Forelimb muscle (tissue), 1 donor: ENCODE measurements at regions not wholly inside any gene's neighbourhood (a gene's known extent, or its start where the extent isn't known, plus 50 kb on each side); places are given as distances from the start of the nearest gene placed in this dataset.
"Not testable (repeated sequence)": the region's sequence is repeated elsewhere in the genome, so short reads cannot be mapped to it uniquely, and the experiment has no call there.

Experiments used
- DNase-seq: peaks from one replicate; pipeline ENCODE4 v3.0.0-alpha.2; 2013; ENCODE audit warnings: low read depth

DNA sequence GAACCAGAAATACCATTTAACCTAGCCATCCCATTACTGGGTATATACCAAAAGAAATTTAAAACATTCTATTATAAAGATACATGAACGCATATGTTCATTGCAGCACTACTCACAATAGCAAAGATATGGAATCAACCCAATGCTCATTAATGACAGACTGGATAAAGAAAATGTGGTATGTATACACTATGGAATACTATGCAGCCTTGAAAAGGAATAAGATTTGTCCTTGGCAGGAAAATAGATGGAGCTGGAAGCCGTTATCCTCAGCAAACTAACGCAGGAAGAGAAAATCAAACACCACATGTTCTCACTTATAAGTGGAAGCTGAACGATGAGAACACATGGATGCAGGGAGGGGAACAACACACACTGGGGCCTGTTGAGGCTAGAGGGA lies 146.1 kb upstream of the HMGA2 start:
- DNase-seq = not testable (repeated sequence)

DNA sequence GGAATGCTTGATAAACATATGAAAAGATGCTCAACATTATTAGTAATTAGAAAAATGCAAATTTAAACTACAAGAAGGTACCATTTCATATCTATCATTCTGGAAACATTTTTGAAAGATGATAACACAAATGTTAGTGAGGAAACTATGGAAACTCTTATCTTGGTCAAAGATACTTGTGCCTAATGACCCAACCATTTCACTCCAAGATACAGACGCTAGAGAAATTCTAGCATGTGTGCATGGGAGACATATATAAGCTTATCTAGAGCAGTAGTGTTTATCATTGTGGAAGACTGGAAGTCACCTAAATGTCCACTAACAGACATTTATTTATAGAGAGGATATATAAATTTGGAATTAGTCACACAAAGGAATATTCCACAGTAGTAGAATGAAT lies 143.1 kb upstream of the HMGA2 start:
- DNase-seq = no peak

DNA sequence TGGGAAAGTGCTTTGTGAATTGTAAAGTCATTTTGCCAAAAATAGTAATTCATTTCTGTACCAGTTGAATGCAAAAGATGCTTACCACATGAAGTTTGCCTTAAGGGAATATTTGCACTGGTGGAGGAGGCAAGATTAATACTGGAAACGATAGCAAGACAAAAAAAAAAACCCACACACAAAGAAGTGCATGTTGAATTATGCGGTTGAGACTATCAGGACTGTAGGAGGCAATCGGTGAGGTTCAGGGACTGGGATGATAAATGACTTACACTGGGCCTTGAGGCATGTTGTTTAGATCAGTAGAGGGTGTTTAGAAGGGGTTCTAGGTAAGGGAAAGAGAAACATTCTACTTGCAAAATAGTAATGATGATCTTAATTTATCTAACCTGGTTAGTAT lies 142.2 kb upstream of the HMGA2 start:
- no peak for DNase-seq

DNA sequence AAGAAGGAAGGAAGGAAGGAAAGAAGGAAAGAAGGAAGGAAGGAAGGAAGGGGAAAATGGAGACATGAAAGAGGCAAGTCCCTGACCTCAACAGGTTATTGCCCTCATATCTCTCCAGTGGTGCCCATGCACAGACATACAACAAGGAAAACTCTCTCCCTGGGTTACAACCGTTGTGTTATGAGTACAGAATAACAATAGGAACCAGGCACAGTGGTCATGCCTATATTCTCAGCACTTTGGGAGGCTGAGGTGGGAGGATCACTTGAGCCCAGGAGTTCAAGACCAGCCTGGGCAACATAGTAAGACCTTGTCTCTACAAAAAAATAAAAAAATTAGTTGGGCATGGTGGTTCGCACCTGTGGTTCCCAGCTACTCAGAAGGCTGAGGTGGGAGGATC lies 139.4 kb upstream of the HMGA2 start:
- no peak for DNase-seq

DNA sequence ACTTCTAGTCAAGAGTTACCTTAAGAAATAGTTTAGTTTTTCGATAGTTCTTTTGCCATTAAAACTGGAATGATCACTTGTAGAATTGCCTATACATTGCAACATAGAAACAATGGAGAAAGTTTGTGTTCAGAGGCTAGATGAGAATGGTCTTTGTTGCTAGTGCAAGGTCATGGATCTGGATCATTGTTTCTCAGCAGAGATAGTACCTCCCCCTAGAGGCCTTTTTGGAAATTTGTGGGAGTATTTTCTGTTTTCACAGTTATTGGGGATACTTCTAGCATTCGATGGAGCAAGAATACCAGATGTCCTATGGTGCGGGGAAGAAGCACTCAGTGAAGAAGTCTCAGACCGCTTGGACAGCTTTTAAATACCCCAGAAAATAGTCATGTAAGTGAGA lies 138.8 kb upstream of the HMGA2 start:
- no peak for DNase-seq

DNA sequence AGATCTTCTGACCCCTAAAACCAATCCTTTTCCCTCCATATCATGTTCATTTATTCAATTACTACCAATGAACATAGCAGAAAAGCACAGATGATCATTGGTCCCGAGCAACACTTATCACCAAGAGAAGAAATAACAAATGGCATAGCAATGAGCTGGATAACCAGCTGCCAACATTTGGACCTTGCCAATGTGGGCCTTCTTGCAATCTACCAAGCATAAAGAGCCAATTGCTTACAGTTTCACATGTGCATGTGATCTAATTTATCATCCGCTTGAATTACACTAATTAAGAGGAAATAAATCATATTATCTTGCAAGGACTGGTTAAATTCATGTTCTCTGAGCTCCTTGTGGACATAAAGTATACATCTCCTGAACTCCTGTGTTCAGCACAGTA lies 134.8 kb upstream of the HMGA2 start:
- DNase-seq = no peak

DNA sequence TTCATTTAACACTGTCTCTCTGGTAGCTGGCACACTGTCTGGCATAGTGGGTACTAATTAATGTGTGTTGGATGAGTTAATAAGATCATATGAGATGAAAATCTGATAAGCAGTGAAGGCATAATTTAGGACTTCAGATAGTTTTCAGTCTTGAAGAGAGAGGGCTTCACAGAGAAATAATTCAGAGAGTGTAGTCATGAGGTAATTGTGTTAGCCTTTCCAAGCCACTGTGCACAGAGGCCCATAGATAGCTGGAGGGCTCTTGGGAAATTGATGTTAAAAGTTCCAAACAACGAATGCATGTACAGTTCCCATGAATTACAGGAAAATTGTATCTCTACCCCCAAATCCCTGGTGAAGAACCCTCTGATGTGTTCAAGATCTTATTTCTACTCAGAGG lies 133.8 kb upstream of the HMGA2 start:
- no peak for DNase-seq

DNA sequence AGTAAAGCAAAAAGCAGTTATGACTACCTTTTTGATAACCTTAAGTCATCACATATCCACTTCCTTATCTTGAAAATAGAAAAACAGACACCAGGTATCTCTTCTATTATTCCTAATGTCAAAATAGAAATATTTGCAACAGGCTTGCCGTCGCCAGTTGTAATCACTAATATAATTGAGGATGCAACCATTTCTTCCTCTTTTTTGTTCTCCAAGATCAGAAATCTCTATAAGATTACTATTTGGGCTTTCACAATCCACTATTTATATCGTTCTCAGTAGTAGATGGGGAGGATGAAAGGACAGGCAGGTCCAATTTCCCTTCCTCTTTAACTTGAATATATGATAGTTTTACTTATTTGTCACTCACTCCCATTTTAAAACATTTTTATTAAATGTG lies 130.2 kb upstream of the HMGA2 start:
- DNase-seq = no peak

DNA sequence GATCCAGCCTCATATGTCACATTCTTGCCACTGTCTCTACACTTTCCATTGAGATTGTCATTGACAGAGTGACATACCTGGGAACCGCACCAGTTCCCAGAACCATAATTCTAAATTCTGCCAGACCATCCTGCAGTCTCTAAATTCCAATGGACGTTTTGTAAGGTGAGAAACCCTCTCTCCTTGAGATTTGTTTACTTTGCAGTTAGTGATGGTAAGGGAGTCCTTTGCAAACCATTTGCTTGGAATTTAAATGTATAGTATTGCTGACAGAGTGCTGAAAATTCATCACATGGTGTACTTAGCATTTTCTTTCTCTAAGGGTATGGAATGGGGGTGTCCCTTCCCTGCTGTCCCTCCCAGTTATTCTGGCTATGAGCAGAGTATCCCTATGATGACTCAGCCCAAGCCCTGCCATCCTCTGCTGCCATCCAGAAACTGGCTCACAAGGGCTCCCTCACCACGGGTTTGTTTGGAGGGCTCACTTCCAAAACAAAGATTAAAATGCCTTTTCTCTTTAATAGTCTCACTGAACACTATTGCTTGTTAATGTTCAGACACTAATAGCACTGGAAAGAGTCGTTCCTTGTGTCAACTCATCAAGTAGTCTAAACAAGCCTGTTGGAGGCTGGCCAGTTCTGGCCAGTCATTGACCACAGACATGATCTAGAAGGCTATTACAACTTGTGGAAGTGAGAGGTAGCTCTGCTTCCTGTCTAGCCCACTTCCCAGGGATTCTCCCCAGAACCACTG lies 129.0 kb upstream of the HMGA2 start:
- no peak for DNase-seq

DNA sequence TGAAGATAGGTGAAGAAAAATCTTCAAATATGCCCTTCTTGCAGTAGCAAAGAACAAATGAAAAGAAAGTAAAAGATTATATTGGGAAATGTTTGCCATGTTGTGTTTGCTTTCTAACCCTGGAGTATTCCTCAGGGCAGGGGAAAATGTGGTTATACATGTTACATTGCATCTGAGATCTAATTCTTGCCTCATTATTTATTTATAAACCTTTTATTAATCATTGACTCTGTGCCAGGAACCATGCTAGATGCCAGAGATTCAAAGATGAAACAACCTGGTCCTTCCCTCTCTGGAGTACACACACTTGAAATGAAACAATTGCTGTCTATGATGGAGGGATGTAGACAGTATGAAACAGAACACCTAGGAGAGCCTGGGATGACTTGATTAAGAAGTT lies 128.1 kb upstream of the HMGA2 start:
- DNase-seq = no peak

DNA sequence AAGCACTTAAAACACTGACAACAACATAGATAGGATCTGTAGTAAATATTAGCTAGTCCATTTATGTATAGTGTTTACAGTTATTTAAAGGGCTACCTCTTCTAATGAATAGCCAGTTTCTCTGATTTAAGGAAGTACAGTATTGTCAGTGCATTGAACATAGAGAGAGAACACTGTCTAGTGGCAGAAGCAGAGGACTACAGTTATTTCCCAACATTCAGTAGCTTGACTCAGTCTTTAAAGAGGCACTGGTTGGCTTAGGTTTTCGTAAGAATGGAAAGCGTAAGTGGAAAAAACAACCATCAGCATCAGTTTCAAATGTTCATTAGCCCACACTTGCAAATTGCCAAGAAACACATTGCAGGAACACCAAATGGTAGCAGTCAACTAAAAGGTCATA lies 125.0 kb upstream of the HMGA2 start:
- no peak for DNase-seq

DNA sequence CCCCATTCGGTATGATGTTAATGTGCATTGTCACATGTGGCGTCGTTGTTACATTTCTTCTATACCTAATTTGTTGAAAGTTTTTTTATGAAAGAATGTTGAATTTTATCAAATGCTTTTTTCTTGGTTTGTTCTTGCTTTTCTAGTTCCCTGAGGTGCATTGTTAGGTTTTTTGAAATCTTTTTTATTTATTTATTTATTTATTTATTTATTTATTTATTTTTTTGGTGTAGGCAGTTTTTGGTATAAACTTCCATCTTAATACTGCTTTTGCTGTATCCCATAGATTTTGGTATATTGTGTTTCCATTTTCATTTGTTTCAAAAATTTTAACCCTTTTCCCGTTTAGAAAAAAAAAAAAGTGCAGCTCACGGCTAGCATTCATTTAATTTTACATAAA lies 121.1 kb upstream of the HMGA2 start:
- no peak for DNase-seq

DNA sequence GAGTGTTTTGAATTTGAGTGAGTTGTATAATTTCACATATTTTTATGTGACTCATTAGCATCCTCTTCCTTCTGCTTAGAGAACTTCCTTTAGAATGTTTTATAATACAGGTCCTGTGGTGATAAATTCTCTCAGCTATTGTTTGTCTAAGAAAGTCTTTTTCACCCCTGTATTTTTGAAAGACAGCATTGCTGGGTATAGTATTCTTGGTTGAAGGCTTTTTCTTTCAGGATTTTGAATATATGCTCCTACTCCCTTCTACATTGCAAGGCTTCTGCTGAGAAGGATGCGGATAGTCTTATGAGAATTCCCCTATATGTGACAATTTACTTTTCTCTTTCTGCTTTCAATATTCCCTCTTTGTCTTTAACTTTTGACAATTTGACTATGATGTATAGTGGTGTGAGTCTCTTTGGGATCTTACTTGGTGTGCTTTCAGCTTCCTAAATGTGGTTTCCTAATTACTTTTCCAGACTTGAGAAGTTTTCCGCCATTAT lies 118.9 kb upstream of the HMGA2 start:
- DNase-seq = no peak

DNA sequence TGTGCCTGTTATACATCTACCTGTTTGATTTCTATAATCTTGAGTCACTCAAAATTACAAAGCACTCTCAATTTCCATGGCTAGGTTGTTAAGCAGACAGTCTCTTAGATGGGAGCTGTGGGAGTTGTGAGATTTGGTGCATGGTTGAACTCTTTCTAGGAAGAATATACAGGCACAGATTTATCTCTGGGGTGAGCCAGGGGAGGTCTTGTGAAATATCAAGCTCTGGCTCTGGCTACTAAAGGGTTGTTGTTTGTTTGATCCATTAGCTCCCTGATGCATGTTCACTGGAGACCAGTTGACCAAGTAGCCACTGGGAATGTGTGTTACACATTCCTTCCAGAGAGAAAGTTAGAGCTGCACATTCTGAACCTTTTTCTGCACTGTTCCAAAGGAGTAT lies 117.2 kb upstream of the HMGA2 start:
- no peak for DNase-seq

DNA sequence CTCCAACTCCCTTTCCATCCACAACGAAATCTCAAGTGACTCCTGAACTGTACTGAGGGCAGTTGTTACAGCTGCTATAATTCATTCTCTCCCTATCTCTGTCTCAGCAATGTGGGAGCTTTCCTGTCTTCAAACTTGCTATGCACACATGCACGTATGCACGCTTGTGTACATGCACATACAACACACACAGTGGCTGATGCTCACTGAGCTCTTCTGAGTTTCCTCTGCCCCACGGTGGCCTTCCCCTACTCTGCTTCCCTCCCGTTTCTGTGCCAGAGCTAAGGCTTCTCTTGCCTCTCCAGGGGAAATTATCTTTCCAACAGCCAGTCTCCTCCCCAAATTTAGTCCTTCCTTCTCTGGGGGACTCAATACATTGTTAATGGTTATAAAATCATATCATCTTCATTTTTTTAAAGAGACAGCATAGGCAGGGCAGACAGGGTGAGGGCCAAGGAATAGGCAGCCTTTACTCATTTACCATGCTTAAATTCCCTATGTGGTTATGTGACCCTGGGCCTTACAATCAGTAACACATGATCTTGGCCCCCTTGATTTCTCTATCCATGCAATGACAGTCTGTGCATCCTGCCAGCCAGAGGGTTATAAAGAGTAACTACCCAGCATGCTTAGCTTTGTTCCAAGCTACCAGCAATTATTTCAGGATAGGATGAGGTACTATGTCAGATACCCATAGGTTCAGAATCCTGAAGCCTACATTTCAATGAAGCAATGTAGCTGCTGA lies 111.9 kb upstream of the HMGA2 start:
- DNase-seq = no peak

DNA sequence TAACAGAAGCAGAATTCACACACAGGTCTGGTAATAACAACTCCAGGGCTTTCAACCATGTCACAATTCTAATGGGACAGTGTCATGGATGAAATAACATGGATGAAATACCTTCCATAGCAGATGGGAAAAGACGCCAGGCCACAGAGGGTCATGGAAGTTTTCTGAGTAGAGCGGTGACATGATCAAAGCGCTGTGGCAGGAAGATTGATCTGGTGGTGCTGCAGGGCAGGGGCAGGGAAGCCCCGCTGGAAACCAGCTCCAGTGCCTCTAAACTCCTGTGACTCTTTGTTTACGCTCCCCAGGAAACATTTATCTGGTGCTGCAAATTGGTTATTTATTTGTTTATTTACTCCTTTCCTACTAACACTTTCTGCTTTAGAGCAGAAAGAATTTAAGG lies 108.3 kb upstream of the HMGA2 start:
- no peak for DNase-seq

DNA sequence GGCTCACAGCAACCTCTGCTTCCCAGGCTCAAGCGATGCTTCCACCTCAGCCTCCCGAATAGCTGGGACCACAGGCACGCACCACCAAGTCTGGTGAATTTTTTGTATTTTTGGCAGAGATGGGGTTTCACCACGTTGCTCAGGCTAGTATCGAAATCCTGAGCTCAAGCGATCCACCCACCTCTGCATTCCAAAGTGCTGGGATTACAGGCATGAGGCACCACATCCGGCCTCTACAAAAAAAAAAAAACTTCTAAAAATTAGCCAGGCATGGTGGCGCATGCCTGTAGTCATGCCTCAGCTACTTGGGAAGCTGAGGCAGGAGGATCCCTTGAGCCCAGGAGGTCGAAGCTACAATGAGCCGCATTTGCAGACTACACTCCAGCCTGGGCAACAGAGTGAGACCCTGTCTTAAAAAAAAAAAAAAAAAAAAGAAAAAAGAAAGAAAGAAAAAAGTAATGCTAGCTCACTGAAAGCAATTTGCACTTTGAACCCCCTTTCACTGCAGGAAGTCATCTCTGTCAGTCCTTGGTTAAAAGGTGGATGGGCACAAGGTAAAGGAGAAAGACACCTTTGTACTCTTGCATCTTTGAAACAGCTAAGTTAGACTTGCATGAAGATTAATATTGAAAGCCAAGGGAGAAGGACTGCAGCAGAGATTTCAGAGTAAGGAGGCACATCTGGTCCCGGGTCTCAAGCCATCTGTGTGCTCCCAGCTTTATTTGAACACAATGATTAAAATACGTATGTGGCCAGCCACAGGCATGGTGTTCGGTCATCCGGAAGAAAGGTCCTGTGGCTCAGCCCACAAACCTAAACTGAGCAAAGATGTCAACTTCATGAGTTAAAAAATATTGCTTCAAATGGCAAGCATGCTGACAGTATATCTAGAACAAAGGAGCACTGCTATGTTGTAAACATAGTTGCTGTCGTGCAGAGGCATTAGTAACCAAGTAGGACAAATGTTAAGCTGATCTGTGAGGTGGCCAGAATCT lies 103.8 kb upstream of the HMGA2 start:
- DNase-seq = no peak

DNA sequence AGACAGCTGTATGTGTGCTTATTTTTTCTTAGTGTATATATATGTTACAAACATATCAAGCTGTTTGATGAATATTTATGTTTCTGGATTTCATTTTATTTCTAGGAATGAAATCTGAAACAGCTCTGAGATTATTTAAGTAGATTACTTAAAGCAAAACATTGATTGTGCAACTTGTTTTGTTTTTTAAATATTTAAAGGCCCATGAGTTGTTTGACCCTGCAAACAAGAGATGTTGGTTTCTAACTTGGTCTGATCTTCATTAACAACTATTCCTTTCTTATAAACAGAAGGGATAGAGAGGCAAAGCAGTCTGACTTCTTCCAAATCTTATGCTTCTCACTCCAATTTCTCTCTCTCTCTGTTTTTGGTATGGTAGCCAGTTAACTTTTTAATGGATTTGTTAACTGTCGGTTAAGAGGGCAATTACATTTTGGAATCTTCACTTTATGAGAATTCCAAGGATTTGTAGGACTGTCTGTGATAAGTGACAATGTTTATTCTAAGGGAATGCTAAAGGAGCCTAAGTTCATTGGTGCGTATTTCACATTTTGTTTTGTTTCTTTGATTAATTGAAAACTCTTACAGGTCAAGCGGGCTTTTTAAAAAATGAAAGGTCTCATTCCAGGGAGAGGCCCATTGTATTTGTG lies 102.6 kb upstream of the HMGA2 start:
- DNase-seq = no peak

DNA sequence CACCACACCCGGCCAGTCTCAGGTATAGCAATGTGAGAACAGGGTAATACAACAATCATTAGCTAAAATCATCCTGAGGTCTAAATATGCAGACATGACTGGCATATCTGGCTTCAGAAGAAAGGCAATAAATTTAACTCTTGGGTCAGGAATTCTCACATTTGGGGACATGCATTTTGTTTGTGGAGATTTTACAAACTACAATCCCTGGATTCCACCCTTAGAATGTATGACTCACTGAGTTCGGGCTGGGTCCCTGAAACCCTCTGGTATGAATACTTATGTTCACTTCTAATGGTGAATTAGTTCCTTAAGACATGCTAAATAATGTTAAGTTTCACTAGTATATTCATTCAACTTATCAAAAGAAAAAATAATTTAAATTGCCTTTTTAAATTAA lies 98.9 kb upstream of the HMGA2 start:
- DNase-seq = no peak

DNA sequence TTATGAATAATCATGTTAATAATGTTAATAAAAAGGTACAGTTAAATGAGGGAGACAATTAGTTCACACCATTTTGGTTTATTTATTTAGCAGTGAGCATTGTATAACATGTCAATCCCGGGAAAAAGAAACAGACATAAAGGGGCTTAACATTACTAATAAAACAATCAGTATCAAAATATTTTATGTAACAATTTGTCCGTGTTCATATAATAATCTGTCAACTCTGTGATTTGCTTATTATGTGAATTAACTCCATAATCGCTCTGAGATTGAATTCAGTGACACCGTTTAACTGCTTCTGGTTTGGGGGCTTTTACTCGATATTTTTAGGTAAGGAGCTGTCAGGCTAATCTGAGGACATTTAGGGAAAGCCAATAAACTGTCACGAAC lies 95.8 kb upstream of the HMGA2 start:
- DNase-seq = no peak
